DND-41 (cell line): ENCODE measurements at regions not wholly inside any gene's neighbourhood (a gene's known extent, or its start where the extent isn't known, plus 50 kb on each side); places are given as distances from the start of the nearest gene placed in this dataset.

Experiments
- ATAC-seq: fragments of 200-7000 bp; cut with Tn5 transposase; 3 replicates; pipeline ENCODE4 v1.9.1; 2021; ENCODE audit warnings: low read depth; ENCODE audit not compliant: insufficient read depth
- DNase-seq: peaks from one replicate; pipeline ENCODE4 v3.0.0-alpha.2; 2020
- H2AFZ ChIP-seq: 2 replicates; pipeline ENCODE4 v1.6.0; 2012; ENCODE audit warnings: low read depth, low read length
- H3K27ac ChIP-seq: 2 replicates; pipeline ENCODE4 v1.5.1; 2012; ENCODE audit warnings: low read length, inconsistent platforms
- H3K27me3 ChIP-seq: fragments of 200-600 bp; sonication (generic); 2 replicates; pipeline ENCODE4 v1.6.0; 2012; ENCODE audit warnings: low read length, mild to moderate bottlenecking, inconsistent platforms; ENCODE audit not compliant: insufficient read depth, poor library complexity
- H3K36me3 ChIP-seq: 2 replicates; pipeline ENCODE4 v1.5.1; 2012; ENCODE audit warnings: low read length, inconsistent platforms; ENCODE audit not compliant: insufficient read depth
- H3K4me1 ChIP-seq: 2 replicates; pipeline ENCODE4 v1.5.1; 2012; ENCODE audit warnings: mild to moderate bottlenecking, low read length; ENCODE audit not compliant: insufficient read depth
- H3K4me2 ChIP-seq: 2 replicates; pipeline ENCODE4 v1.6.0; 2012; ENCODE audit warnings: mild to moderate bottlenecking, moderate library complexity, low read length, inconsistent platforms; ENCODE audit not compliant: insufficient read depth
- H3K4me3 ChIP-seq, 2 experiments: fragments of 200-600 bp in 1 of 2; shearing (Covaris generic) in 1 of 2; 2 replicates each; pipeline ENCODE4 v1.5.1; 2012 to 2016; ENCODE audit warnings: inconsistent platforms in 2 of 2, low read length in 2 of 2, mild to moderate bottlenecking in 2 of 2, low read depth in 1 of 2, moderate library complexity in 1 of 2
- H3K79me2 ChIP-seq: 2 replicates; pipeline ENCODE4 v1.6.0; 2012; ENCODE audit warnings: low read length, inconsistent platforms; ENCODE audit not compliant: insufficient read depth
- H3K9ac ChIP-seq: 2 replicates; pipeline ENCODE4 v1.6.0; 2012; ENCODE audit warnings: low read depth, mild to moderate bottlenecking, inconsistent platforms, low read length, moderate library complexity
- H3K9me3 ChIP-seq: 2 replicates; pipeline ENCODE4 v1.5.1; 2012; ENCODE audit warnings: low read length, moderate library complexity, mild to moderate bottlenecking, inconsistent platforms; ENCODE audit not compliant: insufficient read depth, severe bottlenecking
- H4K20me1 ChIP-seq: 2 replicates; pipeline ENCODE4 v1.6.0; 2012; ENCODE audit warnings: low read length; ENCODE audit not compliant: insufficient read depth
- EZH2 ChIP-seq: IDR thresholded peaks from 3 replicates; pipeline ENCODE4 v1.6.1; 2012; ENCODE audit warnings: borderline replicate concordance, low read depth, mild to moderate bottlenecking, moderate library complexity, low read length, inconsistent platforms; ENCODE audit not compliant: severe bottlenecking
- TF ChIP-seq, protein P1 (sequence below): IDR thresholded peaks from 2 replicates; pipeline ENCODE4 v1.5.1; 2012; ENCODE audit warnings: borderline replicate concordance, low read length, moderate library complexity, mild to moderate bottlenecking; ENCODE audit not compliant: poor library complexity, severe bottlenecking; ENCODE audit errors: extremely low read depth

DNA sequence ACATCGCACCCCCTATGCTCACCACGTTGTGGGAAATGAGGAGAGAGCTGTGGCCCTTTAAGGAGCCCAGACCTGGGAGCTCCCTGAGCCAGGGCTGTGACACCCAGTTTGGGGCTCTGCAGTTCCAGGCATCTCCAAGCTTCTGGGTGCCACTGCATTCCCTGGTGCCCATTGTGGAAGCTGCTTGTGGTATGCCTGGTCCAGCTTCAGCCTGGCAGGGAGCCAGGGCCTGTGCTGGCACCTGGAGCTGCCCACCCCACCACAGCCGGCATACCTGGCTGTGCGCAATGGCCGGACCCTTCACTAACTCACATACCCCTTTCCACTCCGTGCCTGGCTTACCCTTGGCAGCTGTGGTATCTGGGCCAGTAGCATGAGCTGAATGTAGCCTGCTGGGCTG lies 107.9 kb upstream of the OR4E1 start:
- Histone ChIP-seq H4K20me1 (no peaks in the 10 kb centered on the region), H3K27ac (no peak overlapping the region), H3K79me2 (no peaks in the 10 kb centered on the region), H3K36me3 (no peaks in the 10 kb centered on the region), H3K9me3 (no peaks in the 10 kb centered on the region), H3K9ac (no peak overlapping the region), H3K27me3 (peaks cover 3% of the 10 kb centered on the region), H3K4me3 (no peak overlapping the region), H3K4me2 (no peak overlapping the region), H3K4me1 (no peaks in the 10 kb centered on the region), H2AFZ (no peak overlapping the region)
- ATAC-seq (no peak), DNase-seq (no peak)
- TF ChIP-seq, protein P1, sequence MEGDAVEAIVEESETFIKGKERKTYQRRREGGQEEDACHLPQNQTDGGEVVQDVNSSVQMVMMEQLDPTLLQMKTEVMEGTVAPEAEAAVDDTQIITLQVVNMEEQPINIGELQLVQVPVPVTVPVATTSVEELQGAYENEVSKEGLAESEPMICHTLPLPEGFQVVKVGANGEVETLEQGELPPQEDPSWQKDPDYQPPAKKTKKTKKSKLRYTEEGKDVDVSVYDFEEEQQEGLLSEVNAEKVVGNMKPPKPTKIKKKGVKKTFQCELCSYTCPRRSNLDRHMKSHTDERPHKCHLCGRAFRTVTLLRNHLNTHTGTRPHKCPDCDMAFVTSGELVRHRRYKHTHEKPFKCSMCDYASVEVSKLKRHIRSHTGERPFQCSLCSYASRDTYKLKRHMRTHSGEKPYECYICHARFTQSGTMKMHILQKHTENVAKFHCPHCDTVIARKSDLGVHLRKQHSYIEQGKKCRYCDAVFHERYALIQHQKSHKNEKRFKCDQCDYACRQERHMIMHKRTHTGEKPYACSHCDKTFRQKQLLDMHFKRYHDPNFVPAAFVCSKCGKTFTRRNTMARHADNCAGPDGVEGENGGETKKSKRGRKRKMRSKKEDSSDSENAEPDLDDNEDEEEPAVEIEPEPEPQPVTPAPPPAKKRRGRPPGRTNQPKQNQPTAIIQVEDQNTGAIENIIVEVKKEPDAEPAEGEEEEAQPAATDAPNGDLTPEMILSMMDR = no peak
- TF ChIP-seq EZH2 = no peak

DNA sequence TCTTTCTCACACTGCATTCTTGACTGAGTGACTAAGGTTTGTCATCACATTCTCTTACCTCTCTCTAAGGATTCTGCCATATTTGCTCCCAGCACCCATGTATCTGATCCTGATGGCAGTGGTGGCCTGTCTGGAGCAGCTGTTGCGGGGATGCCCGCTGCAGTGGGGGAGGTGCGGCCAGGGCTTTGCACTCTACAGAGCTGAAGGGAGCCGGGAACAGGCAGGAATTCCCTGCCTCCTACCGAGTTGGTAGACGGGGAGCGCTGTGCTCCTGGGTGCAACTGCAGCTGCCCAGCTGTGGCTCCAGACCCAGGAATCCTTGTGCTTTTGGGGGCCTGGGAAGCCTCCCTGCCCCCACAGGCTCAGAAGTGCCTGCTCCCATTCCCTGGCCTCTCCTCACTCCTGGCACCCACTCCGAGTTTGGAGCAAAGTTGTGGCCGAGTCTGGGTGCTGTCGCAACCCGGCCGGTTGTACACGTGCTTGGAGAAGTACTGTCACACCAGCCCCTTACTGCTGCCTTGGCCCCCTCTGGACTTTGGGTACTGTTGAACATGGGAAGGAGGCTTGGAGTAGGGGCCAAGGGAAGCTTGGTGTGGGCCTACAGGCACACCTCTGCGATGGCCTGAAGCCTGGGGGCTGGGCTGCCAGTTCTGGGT lies 106.9 kb upstream of the OR4E1 start:
- H3K4me3 ChIP-seq = no peak overlapping the region
- no peak overlapping the region for H2AFZ ChIP-seq
- TF ChIP-seq, protein P1 = no peak
- no peak for TF ChIP-seq EZH2
- no peaks in the 10 kb centered on the region for H3K4me1 ChIP-seq
- no peak overlapping the region for H3K9ac ChIP-seq
- H3K9me3 ChIP-seq = no peaks in the 10 kb centered on the region
- H3K4me2 ChIP-seq = no peak overlapping the region
- H3K36me3 ChIP-seq = no peaks in the 10 kb centered on the region
- no peaks in the 10 kb centered on the region for H4K20me1 ChIP-seq
- peaks cover 7% of the 10 kb centered on the region for H3K27me3 ChIP-seq
- H3K27ac ChIP-seq = no peak overlapping the region
- no peak for DNase-seq
- no peak for ATAC-seq
- H3K79me2 ChIP-seq = no peaks in the 10 kb centered on the region

DNA sequence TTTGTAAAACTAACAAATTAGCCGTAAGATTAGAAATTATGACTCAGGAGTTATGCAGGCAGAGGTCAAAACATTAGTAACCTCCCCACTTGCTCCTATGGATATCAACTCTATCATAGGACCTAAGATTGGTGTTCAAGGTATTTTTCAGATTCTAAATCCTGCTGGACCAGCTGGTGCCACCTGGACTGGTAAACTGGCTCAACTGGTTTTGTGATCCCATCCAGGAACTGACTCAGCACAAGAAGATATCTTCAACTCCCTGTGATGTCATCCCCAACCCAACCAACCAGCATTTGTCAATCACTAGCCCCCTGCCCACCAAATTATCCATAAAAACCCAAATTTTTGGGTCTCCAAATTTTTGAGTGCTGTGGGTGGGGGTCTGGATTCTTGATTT lies 98.1 kb upstream of the OR4E1 start:
- Histone ChIP-seq H3K4me2 (no peak overlapping the region), H2AFZ (no peak overlapping the region), H3K9me3 (no peaks in the 10 kb centered on the region), H3K4me3 (no peak overlapping the region), H3K27me3 (peaks cover 18% of the 10 kb centered on the region), H3K79me2 (no peaks in the 10 kb centered on the region), H3K4me1 (no peaks in the 10 kb centered on the region), H3K36me3 (no peaks in the 10 kb centered on the region), H3K9ac (no peak overlapping the region), H3K27ac (no peak overlapping the region), H4K20me1 (no peaks in the 10 kb centered on the region)
- DNase-seq (no peak), ATAC-seq (no peak)
- TF ChIP-seq EZH2 = no peak
- TF ChIP-seq, protein P1 = no peak

DNA sequence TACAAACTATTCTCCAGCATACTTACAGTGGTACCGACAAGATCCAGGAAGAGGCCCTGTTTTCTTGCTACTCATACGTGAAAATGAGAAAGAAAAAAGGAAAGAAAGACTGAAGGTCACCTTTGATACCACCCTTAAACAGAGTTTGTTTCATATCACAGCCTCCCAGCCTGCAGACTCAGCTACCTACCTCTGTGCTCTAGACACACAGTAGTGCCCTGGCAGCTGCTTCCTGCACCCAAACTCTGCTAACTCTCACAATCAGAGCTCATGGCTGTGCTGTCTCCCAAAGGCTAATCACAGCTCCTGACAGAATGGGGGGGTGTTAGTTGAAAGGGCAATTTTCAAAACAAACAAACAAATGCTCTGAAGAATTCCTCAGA lies 95.2 kb upstream of the OR4E1 start:
- Histone ChIP-seq H3K4me2 (no peak overlapping the region), H3K9me3 (no peaks in the 10 kb centered on the region), H3K79me2 (no peaks in the 10 kb centered on the region), H4K20me1 (no peaks in the 10 kb centered on the region), H3K27ac (no peak overlapping the region), H3K36me3 (no peaks in the 10 kb centered on the region), H2AFZ (no peak overlapping the region), H3K9ac (no peak overlapping the region), H3K27me3 (peaks cover 10% of the 10 kb centered on the region), H3K4me1 (no peaks in the 10 kb centered on the region), H3K4me3 (no peak overlapping the region)
- ATAC-seq = no peak
- TF ChIP-seq, protein P1 = no peak
- no peak for TF ChIP-seq EZH2
- DNase-seq = no peak
